Astrocyte of the cerebellum (primary cell): ENCODE measurements at regions not wholly inside any gene's neighbourhood (a gene's known extent, or its start where the extent isn't known, plus 50 kb on each side); places are given as distances from the start of the nearest gene placed in this dataset.
"Not testable (repeated sequence)": the region's sequence is repeated elsewhere in the genome, so short reads cannot be mapped to it uniquely, and the experiment has no call there.

Source experiments
- DNase-seq: peaks from one replicate; pipeline ENCODE4 v3.0.0-alpha.2; 2011; ENCODE audit warnings: low read depth
- H3K4me3 ChIP-seq: 2 replicates; pipeline ENCODE4 v1.5.1; 2011; ENCODE audit warnings: mild to moderate bottlenecking, low read depth, low read length, moderate library complexity
- CTCF ChIP-seq: IDR thresholded peaks from 2 replicates; pipeline ENCODE4 v1.5.1; 2012; ENCODE audit warnings: low read length, low read depth, moderate library complexity, mild to moderate bottlenecking; ENCODE audit errors: missing control alignments
- in situ Hi-C: cut with HindIII; loops from 2 replicates; pipeline ENCODE4 v1.10.0; 2017; ENCODE audit warnings: low sequenced_read_pairs

GRCh38 chr1:185393815-185394214 is 76.8 kb upstream of the IVNS1ABP start:
- H3K4me3 ChIP-seq: no peak overlapping the region
- no peak for TF ChIP-seq CTCF
- in situ Hi-C loops: no loop called here
- DNase-seq: no peak

- in situ Hi-C loops: no loop called here
These were observed 76.2 kb upstream of the IVNS1ABP start for GRCh38 chr1:185393205-185393604.

GRCh38 chr1:185388815-185389214 is 71.8 kb upstream of the IVNS1ABP start:
- no peak for TF ChIP-seq CTCF
- no peak overlapping the region for H3K4me3 ChIP-seq
- in situ Hi-C loops: no loop called here
- DNase-seq: no peak

More at GRCh38 chr1:185393205-185393604, 76.2 kb upstream of the IVNS1ABP start:
- DNase-seq: no peak
- no peak for TF ChIP-seq CTCF
- no peak overlapping the region for H3K4me3 ChIP-seq

GRCh38 chr1:185388346-185388745 is 71.3 kb upstream of the IVNS1ABP start:
- DNase-seq: no peak
- H3K4me3 ChIP-seq: no peak overlapping the region
- in situ Hi-C loops: no loop called here
- TF ChIP-seq CTCF: no peak

- H3K4me3 ChIP-seq: no peak overlapping the region
- in situ Hi-C loops: no loop called here
- no peak for DNase-seq
- no peak for TF ChIP-seq CTCF
These were observed 68.9 kb upstream of the IVNS1ABP start for GRCh38 chr1:185385991-185386390.

- DNase-seq, H3K4me3 ChIP-seq, in situ Hi-C loops: not testable (repeated sequence)
These were observed 66.8 kb upstream of the IVNS1ABP start for GRCh38 chr1:185383805-185384204.

- no peak overlapping the region for H3K4me3 ChIP-seq
- no peak for DNase-seq
- in situ Hi-C loops: no loop called here
- no peak for TF ChIP-seq CTCF
These were observed 60.8 kb upstream of the IVNS1ABP start for GRCh38 chr1:185377831-185378230.
